Breast epithelium (tissue), 4 donors: ENCODE measurements at regions not wholly inside any gene's neighbourhood (a gene's known extent, or its start where the extent isn't known, plus 50 kb on each side); places are given as distances from the start of the nearest gene placed in this dataset.
"Not testable (repeated sequence)": the region's sequence is repeated elsewhere in the genome, so short reads cannot be mapped to it uniquely, and the experiment has no call there.

ENCODE experiments used
- DNase-seq, 2 donors: peaks; one replicate each; pipeline ENCODE4 v3.0.0-alpha.2; 2019; ENCODE audit warnings: low spot score in 2 of 2
- H3K27ac ChIP-seq, 2 donors: fragments of 200-600 bp; sonication (generic) in 1 of 2; one replicate each; pipeline ENCODE4 v1.5.1; 2016 to 2019; ENCODE audit warnings: mild to moderate bottlenecking in 1 of 2
- H3K27me3 ChIP-seq, 2 donors: fragments of 200-600 bp; sonication (generic) in 1 of 2; one replicate each; pipeline versions ENCODE4 v1.5.1 to v1.6.0; 2017 to 2019; ENCODE audit warnings: control low read depth in 1 of 2, mild to moderate bottlenecking in 1 of 2
- H3K36me3 ChIP-seq: fragments of 200-600 bp; one replicate; pipeline ENCODE4 v1.5.1; 2019
- H3K4me1 ChIP-seq, 2 donors: fragments of 200-600 bp; sonication (generic); one replicate each; pipeline ENCODE4 v1.5.1; 2016 to 2019; ENCODE audit warnings: control low read depth in 1 of 2
- H3K4me3 ChIP-seq, 3 donors: fragments of 200-600 bp; sonication (generic); 1 replicate in 2 of 3; 2 replicates in 1 of 3; pipeline ENCODE4 v1.5.1; 2016 to 2019; ENCODE audit warnings: mild to moderate bottlenecking in 3 of 3, moderate library complexity in 2 of 3
- H3K9me3 ChIP-seq, 2 donors: fragments of 200-600 bp; sonication (generic) in 1 of 2; one replicate each; pipeline ENCODE4 v1.5.1; 2016 to 2019; ENCODE audit warnings: control low read depth in 1 of 2
- CTCF ChIP-seq, 3 donors: fragments of 450-650 bp; IDR thresholded peaks; one replicate each; pipeline ENCODE4 v1.5.1; 2016 to 2017; ENCODE audit warnings: antibody characterized with exemption in 3 of 3, mild to moderate bottlenecking in 3 of 3, moderate library complexity in 3 of 3
- POLR2A ChIP-seq: fragments of 450-650 bp; IDR thresholded peaks from one replicate; pipeline ENCODE4 v1.6.1; 2016; ENCODE audit warnings: antibody characterized with exemption, mild to moderate bottlenecking, moderate library complexity
- POLR2AphosphoS5 ChIP-seq, 3 donors: sonication (generic); formaldehyde crosslinking; IDR thresholded peaks; one replicate each; pipeline ENCODE4 v1.6.1; 2017; ENCODE audit warnings: antibody characterized with exemption in 3 of 3
- intact Hi-C: fragments of 100-400 bp; cut with DNase I; formaldehyde crosslinking; loops from one replicate; pipeline ENCODE4 v1.15.1; 2023; ENCODE audit warnings: low total_unique reads

- Histone ChIP-seq H3K4me3 (no peak overlapping the region), H3K9me3 (no peaks in the 10 kb centered on the region), H3K4me1 (no peaks in the 10 kb centered on the region), H3K36me3 (no peaks in the 10 kb centered on the region), H3K27me3 (no peaks in the 10 kb centered on the region), H3K27ac (no peak overlapping the region)
- DNase-seq: no peak
- intact Hi-C loops: no loop called here
- no peak for TF ChIP-seq CTCF (IDR thresholded peaks at IDR 0.05)
- no peak for TF ChIP-seq POLR2A
- no peak for TF ChIP-seq POLR2AphosphoS5 (IDR thresholded peaks at IDR 0.05)
Measured at GRCh38 chr3:159499031-159499793, 489.4 kb upstream of the IL12A start.

- Histone ChIP-seq H3K36me3 (no peaks in the 10 kb centered on the region), H3K4me3 (no peak overlapping the region), H3K27ac (no peak overlapping the region), H3K9me3 (no peaks in the 10 kb centered on the region), H3K4me1 (no peaks in the 10 kb centered on the region), H3K27me3 (no peaks in the 10 kb centered on the region)
- DNase-seq: no peak
- intact Hi-C loops: no loop called here
- no peak for TF ChIP-seq POLR2AphosphoS5 (IDR thresholded peaks at IDR 0.05)
- no peak for TF ChIP-seq CTCF (IDR thresholded peaks at IDR 0.05)
- no peak for TF ChIP-seq POLR2A
Measured at GRCh38 chr3:159501029-159501428, 487.6 kb upstream of the IL12A start.

- TF ChIP-seq POLR2A: no peak
- TF ChIP-seq POLR2AphosphoS5 (IDR thresholded peaks at IDR 0.05): no peak
- TF ChIP-seq CTCF (IDR thresholded peaks at IDR 0.05): no peak
- no peaks in the 10 kb centered on the region for H3K36me3 ChIP-seq
- intact Hi-C loops: no loop called here
Measured at GRCh38 chr3:159502986-159503385, 485.6 kb upstream of the IL12A start.

GRCh38 chr3:159510988-159511387 is 477.6 kb upstream of the IL12A start:
- H3K27ac ChIP-seq, DNase-seq, H3K36me3 ChIP-seq, H3K27me3 ChIP-seq, H3K4me3 ChIP-seq, intact Hi-C loops, H3K9me3 ChIP-seq, H3K4me1 ChIP-seq: not testable (repeated sequence)

More at GRCh38 chr3:159502986-159503385, 485.6 kb upstream of the IL12A start:
- Histone ChIP-seq H3K9me3 (no peaks in the 10 kb centered on the region), H3K27me3 (no peaks in the 10 kb centered on the region), H3K4me1 (no peaks in the 10 kb centered on the region), H3K4me3 (no peak overlapping the region), H3K27ac (no peak overlapping the region)
- no peak for DNase-seq

- DNase-seq: no peak
- H3K9me3 ChIP-seq: no peaks in the 10 kb centered on the region
- H3K4me3 ChIP-seq: no peak overlapping the region
- TF ChIP-seq CTCF (IDR thresholded peaks at IDR 0.05): no peak
- no peak for TF ChIP-seq POLR2AphosphoS5 (IDR thresholded peaks at IDR 0.05)
- no peak for TF ChIP-seq POLR2A
- no peaks in the 10 kb centered on the region for H3K36me3 ChIP-seq
- H3K27me3 ChIP-seq: no peaks in the 10 kb centered on the region
- H3K4me1 ChIP-seq: no peaks in the 10 kb centered on the region
- no peak overlapping the region for H3K27ac ChIP-seq
- intact Hi-C loops: no loop called here
Measured at GRCh38 chr3:159513444-159513843, 475.2 kb upstream of the IL12A start.
